Activated naive CD8-positive, alpha-beta T cell treated with anti-CD3 and anti-CD28 coated beads, Interleukin-2, amount 50 U/mL, for 24 hours (primary cell): ENCODE measurements at regions not wholly inside any gene's neighbourhood (a gene's known extent, or its start where the extent isn't known, plus 50 kb on each side); places are given as distances from the start of the nearest gene placed in this dataset.

Experiments
- ATAC-seq: fragments of 150-1000 bp; cut with Tn5 transposase; one replicate; pipeline ENCODE4 v1.10.0; 2021
- DNase-seq: peaks from one replicate; pipeline ENCODE4 v3.0.0; 2021
- H3K27ac Mint-ChIP-seq: one replicate; pipeline ENCODE4 v1.8.0; 2021; ENCODE audit warnings: mild to moderate bottlenecking, mixed read lengths
- H3K27me3 Mint-ChIP-seq: one replicate; pipeline ENCODE4 v1.8.0; 2021; ENCODE audit warnings: mixed read lengths
- H3K36me3 Mint-ChIP-seq: one replicate; pipeline ENCODE4 v1.8.0; 2021; ENCODE audit warnings: low read depth, mixed read lengths
- H3K4me1 Mint-ChIP-seq: one replicate; pipeline ENCODE4 v1.8.0; 2021; ENCODE audit warnings: mixed read lengths
- H3K4me3 Mint-ChIP-seq: one replicate; pipeline ENCODE4 v1.8.0; 2021; ENCODE audit warnings: mild to moderate bottlenecking, moderate library complexity, mixed read lengths
- H3K9me3 Mint-ChIP-seq: one replicate; pipeline ENCODE4 v1.8.0; 2021; ENCODE audit warnings: mixed read lengths

DNA sequence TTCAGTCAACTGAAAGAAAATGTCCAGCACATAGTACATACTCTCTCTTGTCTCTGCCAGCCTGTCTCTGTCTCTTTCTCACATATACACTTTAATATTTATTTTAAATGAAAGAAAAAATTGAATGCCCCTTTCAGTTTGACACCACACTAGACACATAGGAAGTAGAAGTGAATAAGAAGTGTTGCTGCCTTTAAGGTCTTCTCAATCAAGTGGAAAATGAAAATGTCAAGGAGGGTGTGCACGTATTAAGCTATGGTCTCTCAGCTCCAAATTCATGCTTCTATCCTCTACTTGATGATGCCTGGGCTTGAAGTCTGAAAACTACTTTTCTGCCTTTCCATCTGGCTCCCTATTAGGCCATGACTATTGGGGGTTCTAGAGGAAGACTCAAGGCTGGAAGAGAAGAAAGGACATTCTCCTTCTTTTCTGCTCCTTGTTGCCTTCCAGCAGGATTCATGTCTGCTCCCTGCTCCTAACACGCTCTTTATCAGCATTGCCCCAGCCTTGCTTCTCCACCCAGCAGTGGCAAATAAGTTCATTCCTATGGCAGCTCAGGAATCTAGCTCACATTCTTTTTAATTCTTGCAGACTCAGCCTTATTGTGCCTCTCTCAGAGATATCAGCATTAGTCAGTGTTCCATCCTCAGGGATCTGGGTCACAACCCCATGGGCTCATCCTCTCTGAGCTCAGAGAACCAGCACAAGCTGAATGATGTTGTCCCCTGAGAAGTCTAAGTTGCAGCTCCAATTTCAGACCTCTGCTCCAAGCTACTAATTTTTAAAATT lies 609.1 kb upstream of the GRM7 start:
- no peak for DNase-seq
- Mint-ChIP-seq H3K27ac (no peak overlapping the region), H3K4me1 (peaks cover 12% of the 10 kb centered on the region), H3K9me3 (peaks cover 15% of the 10 kb centered on the region), H3K27me3 (no peaks in the 10 kb centered on the region), H3K36me3 (no peaks in the 10 kb centered on the region), H3K4me3 (no peak overlapping the region)
- ATAC-seq = no peak

DNA sequence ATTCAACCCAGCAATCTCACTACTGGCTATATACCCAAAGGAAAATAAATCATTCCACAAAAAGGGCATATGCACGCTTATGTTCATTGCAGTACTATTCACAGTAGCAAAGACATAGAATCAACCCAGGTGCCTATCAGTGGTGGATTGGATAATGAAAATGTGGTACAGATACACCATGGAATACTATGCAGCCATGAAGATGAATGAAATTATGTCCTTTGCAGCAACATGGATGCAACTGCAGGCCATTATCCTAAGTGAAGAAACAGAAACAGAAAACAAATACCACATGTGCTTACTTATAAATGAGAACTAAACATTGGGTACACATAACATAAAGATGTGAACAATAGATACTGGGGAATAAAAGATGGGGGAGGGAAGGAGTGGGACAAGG lies 606.4 kb upstream of the GRM7 start:
- Mint-ChIP-seq H3K27me3 (no peaks in the 10 kb centered on the region), H3K27ac (no peak overlapping the region), H3K36me3 (no peaks in the 10 kb centered on the region), H3K9me3 (peaks cover 15% of the 10 kb centered on the region), H3K4me1 (peaks cover 8% of the 10 kb centered on the region), H3K4me3 (no peak overlapping the region)
- ATAC-seq (no peak), DNase-seq (no peak)

DNA sequence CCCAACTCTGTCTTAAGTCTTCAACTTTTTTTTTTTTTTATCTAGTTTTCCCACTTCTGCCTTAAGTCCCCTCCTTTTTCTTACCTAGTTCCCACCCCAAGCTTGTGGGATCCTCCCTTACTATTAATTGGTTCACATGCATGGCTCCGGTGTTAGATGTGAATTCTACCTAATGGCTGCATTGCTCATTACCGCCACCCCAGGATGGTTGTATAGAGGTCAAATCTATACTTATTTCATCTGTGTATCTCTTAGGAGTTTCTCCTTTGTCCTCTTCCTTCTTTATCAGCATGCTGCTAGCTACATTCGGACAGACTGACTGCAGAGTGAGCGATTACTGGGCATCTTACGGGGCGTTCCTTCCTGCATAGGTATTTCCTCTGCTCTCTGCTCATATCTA lies 605.7 kb upstream of the GRM7 start:
- no peak for DNase-seq
- H3K9me3 Mint-ChIP-seq = peaks cover 15% of the 10 kb centered on the region
- H3K27ac Mint-ChIP-seq = no peak overlapping the region
- H3K4me3 Mint-ChIP-seq = no peak overlapping the region
- no peaks in the 10 kb centered on the region for H3K27me3 Mint-ChIP-seq
- H3K4me1 Mint-ChIP-seq = peaks cover 5% of the 10 kb centered on the region
- no peaks in the 10 kb centered on the region for H3K36me3 Mint-ChIP-seq
- no peak for ATAC-seq

DNA sequence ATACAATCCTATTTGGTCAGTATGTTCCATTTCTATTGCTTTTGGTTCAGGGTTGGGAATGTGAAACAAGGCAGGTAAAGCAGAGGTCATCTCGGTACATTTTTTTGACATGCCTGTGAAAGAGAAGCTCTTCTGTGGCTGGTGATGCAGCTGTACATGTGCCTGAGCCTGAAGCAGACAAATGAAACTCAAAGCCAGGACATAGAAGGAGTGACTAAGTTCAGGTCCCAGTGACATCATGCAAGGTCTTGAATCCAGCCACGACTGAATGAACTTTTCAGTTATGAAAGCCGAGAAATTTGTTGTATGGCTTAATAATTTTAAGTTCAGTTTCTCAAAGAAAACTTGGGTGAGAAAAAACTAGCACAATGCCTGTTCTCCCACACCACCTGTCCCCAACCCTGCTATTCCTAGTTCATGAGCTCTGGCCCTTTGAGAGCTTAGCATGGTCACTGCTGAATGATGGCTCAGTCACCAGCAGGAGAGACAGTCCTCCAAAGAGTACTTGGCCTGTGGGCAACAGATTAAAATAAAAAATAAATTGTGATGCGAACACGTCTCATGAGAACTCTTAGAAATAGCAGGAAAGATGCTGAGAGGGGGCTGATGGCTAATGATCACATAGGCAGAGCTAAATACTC lies 600.2 kb upstream of the GRM7 start:
- ATAC-seq = no peak
- H3K36me3 Mint-ChIP-seq = no peaks in the 10 kb centered on the region
- peaks cover 6% of the 10 kb centered on the region for H3K9me3 Mint-ChIP-seq
- H3K4me3 Mint-ChIP-seq = no peak overlapping the region
- H3K27me3 Mint-ChIP-seq = no peaks in the 10 kb centered on the region
- no peaks in the 10 kb centered on the region for H3K4me1 Mint-ChIP-seq
- DNase-seq = no peak
- no peak overlapping the region for H3K27ac Mint-ChIP-seq

DNA sequence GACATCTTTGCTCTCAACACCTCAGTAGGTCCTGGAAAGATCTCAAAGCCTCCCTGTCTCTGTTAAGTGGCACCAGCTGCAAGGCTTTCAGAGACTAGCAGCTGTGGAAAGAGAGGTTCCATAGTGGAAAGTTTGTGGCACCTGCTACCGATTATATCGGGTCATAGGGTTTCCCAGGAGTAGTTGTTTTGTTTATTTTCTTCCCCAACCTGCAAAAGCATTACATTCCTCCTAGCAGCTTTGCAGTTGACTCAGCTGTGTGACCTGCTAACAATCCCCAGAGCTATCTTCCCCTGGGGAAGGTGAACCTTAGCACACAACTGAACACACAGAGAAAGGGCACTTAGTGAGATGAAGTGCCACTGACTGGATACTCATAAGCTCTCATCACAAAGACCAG lies 598.9 kb upstream of the GRM7 start:
- no peak for ATAC-seq
- H3K9me3 Mint-ChIP-seq = peaks cover 4% of the 10 kb centered on the region
- DNase-seq = no peak
- no peaks in the 10 kb centered on the region for H3K36me3 Mint-ChIP-seq
- H3K4me3 Mint-ChIP-seq = no peak overlapping the region
- no peaks in the 10 kb centered on the region for H3K27me3 Mint-ChIP-seq
- no peak overlapping the region for H3K27ac Mint-ChIP-seq
- H3K4me1 Mint-ChIP-seq = no peaks in the 10 kb centered on the region

DNA sequence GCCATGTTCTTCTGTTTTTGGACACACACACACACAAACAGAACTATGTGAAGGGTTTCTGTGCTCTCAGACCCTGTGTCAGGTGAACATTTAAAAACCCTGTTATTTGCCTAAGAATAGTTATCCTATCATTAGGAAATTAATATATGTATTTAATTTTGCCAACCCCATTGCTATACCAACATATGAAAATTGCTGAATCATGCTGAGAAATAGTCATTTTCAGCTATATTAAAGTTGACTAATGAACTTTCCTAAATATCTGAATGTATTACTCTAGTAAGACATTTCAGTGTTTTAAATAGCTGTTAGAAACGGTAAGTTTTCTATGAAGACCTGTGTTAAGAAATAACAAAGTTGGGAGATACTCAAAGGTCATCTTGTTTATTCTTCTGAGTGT lies 596.9 kb upstream of the GRM7 start:
- DNase-seq = no peak
- no peaks in the 10 kb centered on the region for H3K27me3 Mint-ChIP-seq

DNA sequence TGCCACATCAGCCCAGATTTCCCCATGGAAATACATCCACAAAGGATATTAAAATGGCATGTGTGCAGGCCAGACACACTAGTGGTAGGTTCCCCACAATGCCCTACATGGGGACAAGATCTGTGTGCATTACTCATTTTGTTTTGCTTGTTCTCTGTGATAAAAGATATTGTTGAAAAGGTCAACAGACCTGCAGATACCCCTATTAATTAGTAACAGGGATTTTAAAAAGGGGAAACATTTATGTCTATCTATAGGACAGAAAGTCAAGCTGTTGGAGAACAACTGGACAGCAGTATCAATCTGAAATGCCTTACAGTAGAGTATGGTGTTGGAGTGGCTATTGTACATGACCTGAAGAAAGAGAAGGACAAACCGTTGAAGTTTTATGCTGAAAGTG lies 596.0 kb upstream of the GRM7 start:
- H3K27ac Mint-ChIP-seq = no peak overlapping the region
- no peaks in the 10 kb centered on the region for H3K36me3 Mint-ChIP-seq
- H3K9me3 Mint-ChIP-seq = peaks cover 4% of the 10 kb centered on the region
- DNase-seq (no peak), ATAC-seq (no peak)
- H3K4me1 Mint-ChIP-seq = no peaks in the 10 kb centered on the region
- no peak overlapping the region for H3K4me3 Mint-ChIP-seq
- no peaks in the 10 kb centered on the region for H3K27me3 Mint-ChIP-seq

More for the DNA sequence above, 596.9 kb upstream of the GRM7 start:
- no peak for ATAC-seq
- no peak overlapping the region for H3K27ac Mint-ChIP-seq
- H3K4me3 Mint-ChIP-seq = no peak overlapping the region
- H3K9me3 Mint-ChIP-seq = peaks cover 4% of the 10 kb centered on the region
- H3K4me1 Mint-ChIP-seq = no peaks in the 10 kb centered on the region
- no peaks in the 10 kb centered on the region for H3K36me3 Mint-ChIP-seq

DNA sequence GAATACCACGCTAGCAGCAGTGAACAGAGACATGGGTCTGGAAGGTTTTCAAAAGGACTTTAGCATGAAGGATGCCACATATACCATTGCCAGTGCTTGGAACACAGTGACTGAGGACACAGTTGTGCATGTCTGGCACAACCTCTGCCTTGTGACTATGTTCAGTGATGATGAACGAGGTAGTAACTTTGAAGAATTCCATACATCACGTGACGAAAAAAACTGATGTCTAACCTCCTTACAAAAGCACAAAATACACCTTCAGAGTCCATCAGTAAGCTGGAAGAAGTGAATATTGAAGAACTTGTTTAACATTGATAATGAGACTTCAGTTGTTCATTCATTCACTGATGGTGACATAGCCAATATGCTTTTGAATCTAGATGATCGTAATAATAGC lies 594.8 kb upstream of the GRM7 start:
- Mint-ChIP-seq H3K36me3 (no peaks in the 10 kb centered on the region), H3K27me3 (no peaks in the 10 kb centered on the region), H3K4me3 (no peak overlapping the region), H3K27ac (no peak overlapping the region), H3K9me3 (peaks cover 7% of the 10 kb centered on the region), H3K4me1 (no peaks in the 10 kb centered on the region)
- DNase-seq (no peak), ATAC-seq (no peak)

DNA sequence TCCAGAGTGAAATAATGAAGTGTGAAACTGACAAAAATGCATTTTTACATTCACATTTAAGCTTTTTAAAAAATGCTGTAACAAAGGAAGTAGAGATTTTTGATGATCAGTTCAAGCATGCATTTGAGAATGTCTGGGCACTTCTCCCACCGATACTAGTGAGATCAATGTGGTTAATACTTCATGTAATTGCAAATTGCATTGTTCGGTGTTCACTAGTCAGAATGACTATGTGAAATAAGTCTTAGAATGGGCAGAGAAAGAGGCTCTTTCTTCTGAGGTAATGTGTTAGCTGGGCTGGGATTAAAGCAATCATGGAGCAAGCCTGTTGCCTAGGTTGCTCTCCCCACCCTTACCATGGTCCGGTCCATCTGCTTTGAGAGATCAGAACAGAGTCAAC lies 587.0 kb upstream of the GRM7 start:
- ATAC-seq (no peak), DNase-seq (no peak)
- Mint-ChIP-seq H3K4me1 (no peaks in the 10 kb centered on the region), H3K27me3 (no peaks in the 10 kb centered on the region), H3K9me3 (peaks cover 10% of the 10 kb centered on the region), H3K4me3 (no peak overlapping the region), H3K36me3 (no peaks in the 10 kb centered on the region), H3K27ac (no peak overlapping the region)

DNA sequence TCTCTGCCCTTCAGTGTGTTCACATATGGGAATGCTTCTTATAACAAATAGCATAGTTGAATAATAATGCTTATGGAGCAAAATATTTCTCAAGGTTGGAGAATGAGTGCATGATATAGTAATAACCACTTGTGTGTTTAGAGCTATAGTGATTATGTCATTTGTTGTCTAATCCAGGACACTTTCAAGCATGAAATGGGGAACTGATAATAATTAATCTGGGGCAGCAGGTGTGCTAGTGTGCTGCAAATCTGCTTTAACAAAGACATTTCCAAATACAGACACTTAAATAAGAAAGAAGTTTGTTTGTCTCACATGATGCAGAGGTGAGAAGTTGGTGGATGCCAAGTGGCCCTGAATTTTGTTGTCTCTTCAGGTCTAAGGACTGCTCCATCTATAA lies 579.3 kb upstream of the GRM7 start:
- Mint-ChIP-seq H3K4me1 (no peaks in the 10 kb centered on the region), H3K27ac (no peak overlapping the region), H3K4me3 (no peak overlapping the region), H3K9me3 (peaks cover 10% of the 10 kb centered on the region), H3K36me3 (no peaks in the 10 kb centered on the region), H3K27me3 (no peaks in the 10 kb centered on the region)
- ATAC-seq (no peak), DNase-seq (no peak)

DNA sequence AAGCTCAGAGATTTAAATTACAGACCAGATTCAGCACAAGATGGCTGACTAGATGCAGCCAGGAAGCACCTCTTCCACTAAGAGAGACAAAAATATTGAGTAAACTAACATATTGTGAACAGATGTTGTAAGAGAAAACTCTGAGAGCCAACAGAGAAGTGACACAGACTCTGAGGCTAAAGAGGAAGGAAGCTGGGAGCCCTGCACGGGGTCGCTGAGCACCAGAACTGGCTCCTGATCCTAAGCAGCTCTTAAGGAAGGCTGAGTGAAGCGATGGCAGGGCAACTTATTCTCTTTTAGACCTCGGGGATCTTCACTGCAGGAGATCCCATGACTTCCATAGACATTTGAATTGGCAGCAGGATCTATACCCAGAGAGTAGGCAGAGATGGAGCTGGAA lies 578.0 kb upstream of the GRM7 start:
- no peak for DNase-seq
- Mint-ChIP-seq H3K4me3 (no peak overlapping the region), H3K27me3 (no peaks in the 10 kb centered on the region), H3K4me1 (no peaks in the 10 kb centered on the region), H3K27ac (no peak overlapping the region), H3K9me3 (peaks cover 10% of the 10 kb centered on the region), H3K36me3 (no peaks in the 10 kb centered on the region)
- no peak for ATAC-seq

DNA sequence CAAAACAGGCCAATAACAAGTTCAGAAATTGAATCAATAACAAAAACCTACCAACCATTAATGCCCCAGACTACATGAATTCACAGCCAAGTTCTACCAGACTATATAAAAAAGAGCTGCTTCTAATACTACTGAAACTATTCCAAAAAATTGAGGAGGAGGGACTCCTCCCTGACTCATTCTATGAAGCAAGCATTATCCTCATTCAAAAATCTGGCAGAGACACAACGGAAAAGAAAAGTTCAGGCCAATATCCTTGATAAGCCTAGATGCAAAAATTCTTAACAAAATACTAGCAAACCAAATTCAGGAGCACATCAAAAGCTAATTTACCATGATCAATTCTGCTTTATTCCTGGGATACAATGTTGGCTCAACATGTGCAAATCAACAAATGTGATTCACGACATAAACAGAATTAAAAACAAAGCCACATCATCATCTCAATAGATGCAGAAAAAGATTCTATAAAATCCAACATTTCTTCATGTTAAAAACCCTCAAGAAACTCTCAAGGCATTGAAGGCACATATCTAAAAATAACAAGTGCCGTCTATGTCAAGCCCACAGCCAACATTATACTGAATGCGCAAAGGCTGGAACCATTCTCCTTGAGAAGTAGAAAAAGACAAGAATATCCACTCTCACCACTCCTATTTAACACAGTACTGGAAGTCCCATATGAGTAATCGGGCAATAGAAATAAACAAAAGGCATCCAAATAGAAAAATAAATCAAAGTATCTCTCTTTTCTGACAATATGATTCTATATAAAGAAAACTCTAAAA lies 573.6 kb upstream of the GRM7 start:
- DNase-seq (no peak), ATAC-seq (no peak)
- Mint-ChIP-seq H3K4me1 (no peaks in the 10 kb centered on the region), H3K4me3 (no peak overlapping the region), H3K27ac (no peak overlapping the region), H3K27me3 (no peaks in the 10 kb centered on the region), H3K36me3 (no peaks in the 10 kb centered on the region), H3K9me3 (peaks cover 13% of the 10 kb centered on the region)

DNA sequence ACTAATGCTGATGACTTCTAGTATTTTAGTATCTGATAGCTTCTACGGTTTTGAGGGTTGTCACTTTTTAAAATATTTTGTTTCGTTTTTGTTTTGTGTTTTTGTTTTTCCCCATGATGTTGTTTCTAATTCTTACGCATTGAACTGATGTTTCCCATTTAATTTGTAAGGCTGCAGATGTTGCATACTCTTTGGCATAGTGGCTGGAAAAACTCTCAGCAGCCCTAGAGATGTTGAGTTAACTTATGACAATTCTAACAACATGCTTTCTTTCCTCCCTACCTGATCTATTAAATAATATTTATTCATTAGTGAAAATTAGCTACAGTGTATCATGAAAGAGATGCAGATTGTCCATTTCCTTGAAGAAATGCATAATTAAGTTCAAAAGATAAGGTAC lies 559.3 kb upstream of the GRM7 start:
- Mint-ChIP-seq H3K9me3 (peaks cover 28% of the 10 kb centered on the region), H3K4me3 (no peak overlapping the region), H3K27me3 (no peaks in the 10 kb centered on the region), H3K27ac (no peak overlapping the region), H3K4me1 (no peaks in the 10 kb centered on the region), H3K36me3 (no peaks in the 10 kb centered on the region)
- DNase-seq (no peak), ATAC-seq (no peak)

DNA sequence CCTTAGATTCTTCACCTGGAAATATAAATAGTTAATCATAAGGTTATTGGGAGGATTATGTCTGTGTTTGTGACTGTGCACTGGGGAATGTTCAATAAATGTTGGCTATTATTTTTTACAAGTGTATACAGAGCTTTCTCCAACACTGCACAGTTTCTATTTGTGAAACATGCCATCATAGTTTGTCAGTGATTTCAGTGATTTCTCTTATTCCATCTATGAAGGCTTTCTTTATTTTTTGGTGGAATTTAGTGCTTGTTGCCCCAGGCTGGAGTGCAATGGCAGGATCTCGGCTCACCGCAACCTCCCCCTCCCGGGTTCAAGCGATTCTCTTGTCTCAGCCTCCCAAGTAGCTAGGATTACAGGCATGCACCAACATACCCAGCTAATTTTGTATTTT lies 545.0 kb upstream of the GRM7 start:
- DNase-seq (no peak), ATAC-seq (no peak)
- Mint-ChIP-seq H3K4me1 (no peaks in the 10 kb centered on the region), H3K9me3 (peaks cover 12% of the 10 kb centered on the region), H3K36me3 (no peaks in the 10 kb centered on the region), H3K4me3 (no peak overlapping the region), H3K27me3 (no peaks in the 10 kb centered on the region), H3K27ac (no peak overlapping the region)

DNA sequence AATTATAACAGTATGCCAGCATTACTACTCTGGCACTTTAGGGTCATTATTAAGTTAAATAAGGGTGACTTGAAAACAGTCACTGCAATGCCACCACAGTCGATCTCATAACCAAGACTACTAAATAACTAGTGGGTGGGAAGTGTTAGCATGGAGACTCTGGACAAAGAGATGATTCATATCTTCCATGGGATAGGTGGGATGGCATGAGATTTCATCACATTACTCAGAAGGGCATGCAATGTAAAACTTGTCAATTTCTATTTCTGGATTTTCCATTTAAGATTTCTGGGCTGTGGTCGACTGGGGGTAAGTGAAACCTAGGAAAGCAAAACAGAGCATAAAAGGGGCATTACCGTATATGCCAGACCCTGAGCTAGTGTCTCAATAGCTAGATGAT lies 538.9 kb upstream of the GRM7 start:
- no peaks in the 10 kb centered on the region for H3K36me3 Mint-ChIP-seq
- no peak overlapping the region for H3K27ac Mint-ChIP-seq
- no peak overlapping the region for H3K4me3 Mint-ChIP-seq
- H3K4me1 Mint-ChIP-seq = no peaks in the 10 kb centered on the region
- no peak for DNase-seq
- no peak for ATAC-seq
- peaks cover 10% of the 10 kb centered on the region for H3K9me3 Mint-ChIP-seq
- no peaks in the 10 kb centered on the region for H3K27me3 Mint-ChIP-seq
